ENCODE measurements at regions not wholly inside any gene's neighbourhood (a gene's known extent, or its start where the extent isn't known, plus 50 kb on each side); places are given as distances from the start of the nearest gene placed in this dataset.

DNA sequence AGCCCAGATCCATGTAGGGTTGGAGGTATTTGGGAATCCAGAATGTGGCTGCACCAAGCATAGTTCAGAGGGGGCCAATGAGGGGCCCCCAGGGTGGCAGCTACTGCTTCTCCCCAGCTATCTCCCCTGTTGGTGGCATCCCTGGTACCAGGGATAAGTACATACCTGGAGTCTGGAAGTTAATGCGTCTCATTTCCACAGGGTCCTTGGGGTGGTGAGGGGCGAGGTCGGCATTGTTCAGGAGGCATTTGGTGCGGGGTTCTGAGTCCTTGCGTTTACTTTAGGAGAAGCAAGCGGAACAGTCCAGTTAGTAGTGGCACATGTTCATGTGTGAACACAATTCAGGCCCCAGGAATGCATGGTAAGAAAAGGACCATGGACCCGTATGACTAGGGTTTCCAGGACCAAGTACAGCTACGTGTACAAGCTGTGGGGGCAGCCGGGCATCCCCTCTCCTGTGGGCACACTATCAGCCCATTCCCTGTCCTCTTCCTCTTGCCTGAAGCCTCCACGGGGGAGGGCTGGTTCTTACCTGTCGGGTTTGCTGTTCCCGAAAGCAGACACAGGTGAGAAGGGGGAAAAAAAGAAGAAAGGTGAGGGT is 122.3 kb downstream of the PTPRS start:
- DNase-seq (ENCODE audit: low read depth in 2 of 2): no peak

DNA sequence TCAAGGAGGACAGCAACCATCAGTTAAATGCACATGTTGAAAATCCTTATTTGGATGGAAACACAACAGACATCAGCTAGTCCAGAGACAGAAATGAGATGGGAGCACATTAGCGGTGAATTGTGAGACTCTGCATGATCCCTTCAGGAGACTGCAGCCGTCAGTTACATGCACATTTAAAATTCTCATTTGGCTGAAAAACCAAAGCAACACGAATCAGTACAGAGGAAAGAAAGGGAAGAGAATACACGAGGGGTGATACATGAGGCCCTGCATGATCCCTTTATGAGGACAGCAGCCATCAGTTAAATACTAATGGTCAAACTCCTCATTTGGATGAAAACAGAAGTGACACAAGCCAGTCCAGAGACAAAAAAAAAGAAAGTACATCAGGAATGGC is 123.4 kb downstream of the PTPRS start:
- DNase-seq (ENCODE audit: low read depth in 2 of 2): no peak

- no peak for DNase-seq (ENCODE audit: low read depth in 2 of 2)
Measured at GRCh38 chr19:5216141-5216847, 124.3 kb downstream of the PTPRS start.

- DNase-seq (ENCODE audit: low read depth in 2 of 2): no peak
Measured at GRCh38 chr19:5215431-5215830, 125.2 kb downstream of the PTPRS start.

DNA sequence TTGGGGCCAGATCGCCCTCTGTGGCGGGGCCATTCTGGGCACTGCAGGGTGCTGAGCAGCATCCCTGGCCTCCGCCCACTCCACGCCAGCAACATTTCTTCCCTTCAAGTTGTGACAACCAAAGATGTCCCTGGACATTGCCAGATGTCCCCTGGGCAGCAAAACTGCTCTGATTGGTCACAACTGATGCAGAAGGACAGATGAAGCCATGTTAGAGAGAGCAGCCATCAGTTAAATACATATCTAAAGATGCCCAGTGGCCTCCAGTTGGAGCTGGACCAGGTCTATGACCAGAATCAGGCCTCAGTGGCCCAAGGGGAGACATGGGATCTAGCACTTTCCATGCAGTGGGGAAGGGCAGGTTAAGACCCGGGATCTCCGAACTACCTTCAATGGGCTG is 125.7 kb downstream of the PTPRS start:
- DNase-seq (ENCODE audit: low read depth in 2 of 2): no peak

DNA sequence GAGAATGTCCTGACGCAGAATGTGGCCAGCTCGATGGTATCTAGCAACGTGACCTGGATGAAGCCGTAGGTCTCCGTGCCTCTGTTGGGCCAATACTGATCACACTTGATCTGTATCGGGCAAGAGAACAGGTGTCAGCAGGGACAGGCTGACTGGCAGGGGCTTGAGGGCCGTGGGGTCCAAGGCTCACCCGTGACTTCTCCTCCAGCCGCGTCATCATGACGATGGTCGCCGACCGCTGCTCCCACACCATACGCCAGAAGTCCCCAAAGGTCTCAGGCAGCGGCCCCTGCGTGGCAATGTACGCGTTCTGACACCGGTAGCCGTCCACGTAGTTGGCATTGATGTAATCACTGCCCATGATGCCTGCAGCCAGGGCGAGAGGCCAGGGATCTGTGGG is 126.2 kb downstream of the PTPRS start:
- DNase-seq (ENCODE audit: low read depth in 2 of 2): no peak

DNA sequence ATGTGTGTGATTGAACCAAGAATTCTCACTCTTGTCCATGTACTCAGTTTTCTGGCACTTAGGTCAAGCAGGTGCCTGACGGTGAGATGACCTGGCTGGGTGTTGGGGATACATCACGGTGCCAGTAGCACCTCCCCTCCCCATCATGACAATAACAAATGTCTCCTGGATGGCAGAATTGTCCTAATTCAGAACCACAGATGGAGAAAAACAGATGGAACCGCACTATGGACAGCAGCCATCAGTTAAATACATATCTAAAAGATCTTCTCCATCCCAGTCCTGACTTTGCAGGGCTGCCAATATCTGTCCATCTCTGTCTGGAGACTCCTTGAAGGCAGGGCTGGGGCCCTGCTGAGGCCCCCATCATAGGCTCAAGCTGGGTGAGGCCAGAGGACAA is 126.9 kb downstream of the PTPRS start:
- no peak for DNase-seq (ENCODE audit: low read depth in 2 of 2)

DNA sequence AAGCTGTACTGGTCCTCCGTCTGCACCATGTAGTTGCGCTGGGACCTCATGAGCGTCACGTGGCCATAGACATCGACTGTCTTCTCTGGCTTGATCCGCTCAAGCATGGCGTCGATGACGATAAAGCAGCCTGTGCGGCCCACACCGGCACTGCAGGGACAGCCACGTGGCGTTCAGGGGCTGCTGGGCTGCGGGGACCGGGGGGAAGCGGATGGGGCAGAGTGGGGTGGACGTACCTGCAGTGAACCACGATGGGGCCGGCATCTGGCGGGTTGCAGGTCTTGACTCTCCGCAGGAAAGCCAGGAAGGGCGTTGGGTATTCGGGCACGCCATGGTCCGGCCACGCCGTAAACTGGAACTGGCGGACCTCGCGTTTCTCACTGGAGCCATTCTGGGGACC is 128.5 kb downstream of the PTPRS start:
- no peak for DNase-seq (ENCODE audit: low read depth in 2 of 2)

- DNase-seq (ENCODE audit: low read depth in 2 of 2): no peak
Measured at GRCh38 chr19:5211217-5211822, 129.3 kb downstream of the PTPRS start.

GRCh38 chr19:5210556-5210955 is 130.1 kb downstream of the PTPRS start:
- no peak for DNase-seq (ENCODE audit: low read depth in 2 of 2)

- no peak for DNase-seq (ENCODE audit: low read depth in 2 of 2)
Measured at GRCh38 chr19:5207806-5208205, 132.8 kb downstream of the PTPRS start.

GRCh38 chr19:5206751-5207075 is 133.9 kb downstream of the PTPRS start:
- DNase-seq (ENCODE audit: low read depth in 2 of 2): no peak

DNA sequence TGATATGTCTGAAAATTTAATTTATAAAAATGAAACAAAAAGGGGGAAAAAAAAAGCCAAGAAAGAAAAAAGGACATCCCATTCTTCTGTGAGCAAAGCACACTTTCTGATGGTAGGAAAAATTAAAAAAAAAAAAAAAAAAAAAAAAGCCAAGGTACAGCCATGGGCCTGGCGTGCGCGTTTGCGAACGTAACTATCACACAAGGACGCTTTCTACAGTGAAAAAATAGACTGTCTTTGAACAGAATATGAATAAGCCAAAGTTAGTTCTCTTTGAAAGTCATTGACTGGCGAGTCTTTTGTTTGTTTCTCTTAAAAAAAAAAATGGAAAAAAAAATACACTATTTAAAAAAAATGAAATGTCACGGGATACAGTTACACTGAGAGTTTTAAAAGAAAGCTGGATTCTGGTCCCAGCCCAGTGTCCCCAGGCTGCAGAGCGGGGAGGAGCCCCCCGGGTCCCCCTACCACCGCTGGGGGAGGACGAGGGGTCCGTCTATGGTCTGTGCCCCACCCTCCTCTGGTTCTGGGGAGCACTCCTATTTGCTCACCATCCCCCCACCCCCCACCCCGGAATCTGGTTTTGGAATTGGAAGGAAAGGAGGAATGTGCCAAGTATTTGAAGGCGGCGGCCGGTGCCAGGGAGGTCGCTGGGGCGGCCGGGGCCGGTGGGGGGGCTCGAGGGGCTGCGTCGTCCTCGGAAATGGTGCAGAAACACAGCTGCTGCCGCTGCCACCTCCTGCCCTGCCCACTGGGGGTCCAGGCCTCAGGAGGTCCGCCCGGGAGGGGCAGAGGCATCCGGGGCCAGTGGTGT is 134.5 kb downstream of the PTPRS start:
- no peak for DNase-seq (ENCODE audit: low read depth in 2 of 2)

DNA sequence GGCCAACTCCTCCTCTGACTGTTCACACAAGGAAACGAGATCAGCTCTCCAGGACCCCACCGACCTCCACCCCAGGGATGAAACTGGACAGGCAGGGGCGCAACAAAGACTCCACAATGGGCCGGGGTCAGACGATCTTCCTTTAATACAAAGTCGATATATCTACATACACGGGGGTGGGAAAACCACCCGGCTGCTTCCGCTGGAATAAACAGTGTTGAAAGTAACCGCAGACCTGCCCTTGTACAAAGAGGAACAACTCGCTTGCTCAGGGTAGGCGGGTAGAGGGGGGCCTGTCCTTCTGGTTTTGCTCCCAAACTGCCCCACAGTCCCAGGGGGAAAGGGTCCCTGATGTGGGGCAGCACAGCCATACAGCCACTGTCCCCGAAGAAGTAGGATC is 135.2 kb downstream of the PTPRS start:
- no peak for DNase-seq (ENCODE audit: low read depth in 2 of 2)

GRCh38 chr19:5204212-5204611 is 136.4 kb downstream of the PTPRS start:
- DNase-seq (ENCODE audit: low read depth in 2 of 2): no peak
